A673 (cell line): ENCODE measurements at regions not wholly inside any gene's neighbourhood (a gene's known extent, or its start where the extent isn't known, plus 50 kb on each side); places are given as distances from the start of the nearest gene placed in this dataset.

Experiments
- BruUV-seq: library from RNA; stranded (reverse); fragments of 400-500 nt; replicated peaks from 2 replicates; lab custom pipeline; 2021; lab: Mats Ljungman, UMichigan
- CTCF ChIA-PET: fragments of 300-600 bp; sonication (Branson Sonifier 250); formaldehyde crosslinking; loops from one replicate; lab custom pipeline; 2022; ENCODE audit warnings: antibody characterized with exemption; lab: Charles Lee
- POLR2A ChIA-PET: fragments of 300-600 bp; sonication (Branson Sonifier 250); formaldehyde crosslinking; loops from one replicate; lab custom pipeline; 2022; ENCODE audit warnings: antibody characterized with exemption; ENCODE audit not compliant: low non-redundant PET; lab: Charles Lee
- DNase-seq: peaks from one replicate; pipeline ENCODE4 v3.0.0-alpha.2; 2015; ENCODE audit warnings: low spot score
- H3K27ac ChIP-seq: fragments of 200-600 bp; sonication (generic); 2 replicates; pipeline ENCODE4 v1.5.1; 2016; ENCODE audit warnings: mixed run types, low read depth, mild to moderate bottlenecking, mixed read lengths, antibody characterized with exemption, low read length; ENCODE audit not compliant: poor library complexity, severe bottlenecking
- H3K27me3 ChIP-seq: fragments of 200-600 bp; sonication (generic); replicated peaks from 2 replicates; pipeline ENCODE4 v1.6.1; 2017; ENCODE audit warnings: mixed run types, low read depth, mild to moderate bottlenecking, mixed read lengths, antibody characterized with exemption, low read length; ENCODE audit not compliant: insufficient read depth, poor library complexity
- H3K36me3 ChIP-seq: fragments of 200-600 bp; sonication (generic); 2 replicates; pipeline ENCODE4 v1.6.1; 2016; ENCODE audit warnings: mixed run types, mild to moderate bottlenecking, mixed read lengths, antibody characterized with exemption, low read length; ENCODE audit not compliant: insufficient read depth, poor library complexity, severe bottlenecking
- H3K4me1 ChIP-seq: fragments of 200-600 bp; sonication (generic); 2 replicates; pipeline ENCODE4 v1.6.1; 2017; ENCODE audit warnings: mixed run types, mild to moderate bottlenecking, mixed read lengths, antibody characterized with exemption, low read length; ENCODE audit not compliant: insufficient read depth, poor library complexity, severe bottlenecking
- H3K4me3 ChIP-seq: fragments of 200-600 bp; sonication (generic); 2 replicates; pipeline ENCODE4 v1.5.1; 2016; ENCODE audit warnings: low read depth, mixed run types, mild to moderate bottlenecking, mixed read lengths, low read length; ENCODE audit not compliant: poor library complexity, severe bottlenecking
- H3K9me3 ChIP-seq: fragments of 200-600 bp; sonication (generic); 2 replicates; pipeline ENCODE4 v1.6.1; 2016; ENCODE audit warnings: mixed run types, low read depth, mild to moderate bottlenecking, mixed read lengths, antibody characterized with exemption, low read length; ENCODE audit not compliant: poor library complexity, severe bottlenecking
- EZH2 ChIP-seq: fragments of 200-600 bp; sonication (generic); IDR thresholded peaks from 2 replicates; pipeline ENCODE4 v1.6.1; 2017; ENCODE audit warnings: borderline replicate concordance, low read depth, mild to moderate bottlenecking, mixed read lengths, antibody characterized with exemption, low read length; ENCODE audit not compliant: poor library complexity, severe bottlenecking
- intact Hi-C: fragments of 100-400 bp; cut with micrococcal nuclease; formaldehyde crosslinking; loops from one replicate; pipeline ENCODE4 v1.10.0; 2022; ENCODE audit not compliant: unreplicated experiment
- TF ChIP-seq, protein P1 (sequence below): fragments of 300-800, 200-600 bp; sonication (generic); conservative IDR thresholded peaks from 2 replicates; pipeline ENCODE4 v1.5.1; 2017; ENCODE audit warnings: low read depth, mild to moderate bottlenecking, antibody characterized with exemption, low read length, moderate library complexity, mixed read lengths

DNA sequence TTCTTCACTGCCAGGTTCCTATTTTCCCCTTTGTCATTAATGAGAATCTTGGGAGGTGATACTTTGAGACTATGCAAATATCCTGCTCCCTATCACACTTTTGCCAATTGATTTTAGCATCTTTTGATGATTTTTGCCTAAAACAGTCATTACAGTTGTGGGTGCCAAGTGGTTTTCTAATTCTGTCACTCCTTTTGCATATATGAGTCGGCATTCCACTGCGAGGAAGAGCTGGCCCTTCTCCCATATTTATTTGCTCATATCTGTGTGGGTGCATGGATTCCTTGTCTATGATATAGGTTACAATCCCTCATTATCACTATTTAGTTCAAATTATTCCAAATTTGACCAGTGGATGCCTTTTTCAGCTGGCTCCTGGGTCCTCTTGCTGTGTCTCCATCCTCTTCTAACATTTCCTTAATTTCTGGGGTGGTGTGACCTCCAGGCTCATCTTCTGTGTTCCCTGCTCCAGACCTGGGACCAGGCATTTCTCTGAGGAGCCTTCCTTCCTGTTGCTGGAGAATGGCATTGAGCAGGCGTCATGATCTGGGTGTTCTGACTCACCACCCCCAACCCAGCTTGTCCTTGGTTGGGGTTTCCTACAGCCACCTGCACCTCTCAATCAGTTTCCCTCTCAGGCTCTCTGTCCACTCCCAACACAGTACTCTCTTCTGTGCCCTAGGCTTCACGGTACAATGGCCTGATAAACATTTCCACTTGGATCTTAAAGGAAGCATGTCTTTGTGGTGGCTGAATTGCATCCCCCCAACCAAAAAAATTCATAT, 106.7 kb downstream of the NXNL2 start:
- no peaks in the 10 kb centered on the region for H3K27me3 ChIP-seq
- H3K4me1 ChIP-seq, result no peaks in the 10 kb centered on the region
- no TSS peak for BruUV-seq
- H3K27ac ChIP-seq, result no peak overlapping the region
- no peak for TF ChIP-seq EZH2
- TF ChIP-seq, protein P1, sequence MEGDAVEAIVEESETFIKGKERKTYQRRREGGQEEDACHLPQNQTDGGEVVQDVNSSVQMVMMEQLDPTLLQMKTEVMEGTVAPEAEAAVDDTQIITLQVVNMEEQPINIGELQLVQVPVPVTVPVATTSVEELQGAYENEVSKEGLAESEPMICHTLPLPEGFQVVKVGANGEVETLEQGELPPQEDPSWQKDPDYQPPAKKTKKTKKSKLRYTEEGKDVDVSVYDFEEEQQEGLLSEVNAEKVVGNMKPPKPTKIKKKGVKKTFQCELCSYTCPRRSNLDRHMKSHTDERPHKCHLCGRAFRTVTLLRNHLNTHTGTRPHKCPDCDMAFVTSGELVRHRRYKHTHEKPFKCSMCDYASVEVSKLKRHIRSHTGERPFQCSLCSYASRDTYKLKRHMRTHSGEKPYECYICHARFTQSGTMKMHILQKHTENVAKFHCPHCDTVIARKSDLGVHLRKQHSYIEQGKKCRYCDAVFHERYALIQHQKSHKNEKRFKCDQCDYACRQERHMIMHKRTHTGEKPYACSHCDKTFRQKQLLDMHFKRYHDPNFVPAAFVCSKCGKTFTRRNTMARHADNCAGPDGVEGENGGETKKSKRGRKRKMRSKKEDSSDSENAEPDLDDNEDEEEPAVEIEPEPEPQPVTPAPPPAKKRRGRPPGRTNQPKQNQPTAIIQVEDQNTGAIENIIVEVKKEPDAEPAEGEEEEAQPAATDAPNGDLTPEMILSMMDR, result no peak
- intact Hi-C loops, result no loop called here
- CTCF ChIA-PET, result no interaction called here
- H3K36me3 ChIP-seq, result no peaks in the 10 kb centered on the region
- no peak overlapping the region for H3K4me3 ChIP-seq
- DNase-seq, result no peak
- POLR2A ChIA-PET, result no interaction called here
- H3K9me3 ChIP-seq, result no peaks in the 10 kb centered on the region

DNA sequence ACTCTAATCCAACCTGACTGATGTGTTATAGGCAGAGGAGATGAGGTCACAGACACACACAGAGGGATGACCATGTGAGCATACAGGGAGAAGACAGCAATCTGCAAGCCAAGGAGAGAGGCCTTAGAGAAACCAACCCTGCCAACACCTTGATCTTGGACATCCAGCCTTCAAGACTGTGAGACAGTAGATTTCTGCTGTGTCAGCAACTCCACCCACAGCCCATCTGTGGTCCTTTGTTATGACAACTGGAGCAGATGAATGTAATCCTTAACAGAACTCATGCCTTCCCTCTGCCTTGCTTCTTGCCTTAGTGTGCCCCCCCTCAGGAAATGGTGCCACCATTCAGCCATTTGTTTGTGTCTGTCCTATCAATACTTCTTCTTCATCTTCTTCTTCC, 107.4 kb downstream of the NXNL2 start:
- CTCF ChIA-PET, result no interaction called here
- no TSS peak for BruUV-seq
- no peaks in the 10 kb centered on the region for H3K27me3 ChIP-seq
- no peak for TF ChIP-seq EZH2
- TF ChIP-seq, protein P1, result no peak
- H3K27ac ChIP-seq, result no peak overlapping the region
- intact Hi-C loops, result no loop called here
- H3K9me3 ChIP-seq, result no peaks in the 10 kb centered on the region
- POLR2A ChIA-PET, result no interaction called here
- H3K4me3 ChIP-seq, result no peak overlapping the region
- no peaks in the 10 kb centered on the region for H3K4me1 ChIP-seq
- no peaks in the 10 kb centered on the region for H3K36me3 ChIP-seq
- no peak for DNase-seq

DNA sequence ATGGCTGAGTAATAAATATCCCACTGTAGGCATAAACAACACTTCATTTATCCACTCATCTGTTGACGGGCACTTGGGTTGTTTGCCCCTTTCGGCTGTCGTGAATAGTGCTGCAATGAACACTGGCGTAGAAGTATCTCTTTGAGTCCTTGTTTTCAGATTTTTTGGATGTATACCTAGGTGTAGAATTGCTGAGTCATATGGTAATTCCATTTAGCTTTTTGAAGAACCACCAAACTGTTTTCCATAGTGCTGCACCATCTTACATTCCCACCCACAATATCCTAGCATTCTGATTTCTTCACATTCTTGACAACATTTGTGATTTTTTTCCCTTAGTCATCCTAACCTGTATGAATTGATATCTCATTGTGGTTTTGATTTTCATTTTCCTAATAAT, 109.0 kb downstream of the NXNL2 start:
- POLR2A ChIA-PET, result no interaction called here
- CTCF ChIA-PET, result no interaction called here
- H3K27me3 ChIP-seq, result no peaks in the 10 kb centered on the region
- intact Hi-C loops, result no loop called here
- no peak overlapping the region for H3K4me3 ChIP-seq
- no peak for DNase-seq
- no peaks in the 10 kb centered on the region for H3K4me1 ChIP-seq
- no peaks in the 10 kb centered on the region for H3K36me3 ChIP-seq
- TF ChIP-seq, protein P1, result no peak
- no peak for TF ChIP-seq EZH2
- BruUV-seq, result no TSS peak
- peaks cover under 1% of the 10 kb centered on the region for H3K9me3 ChIP-seq
- no peak overlapping the region for H3K27ac ChIP-seq
